ENCODE measurements at regions not wholly inside any gene's neighbourhood (a gene's known extent, or its start where the extent isn't known, plus 50 kb on each side); places are given as distances from the start of the nearest gene placed in this dataset.

- no peak for TF ChIP-seq CTCF (IDR thresholded peaks at IDR 0.05)
- no peak for TF ChIP-seq POLR2A (IDR thresholded peaks at IDR 0.05)
Measured at GRCh38 chr15:29410338-29410737, 140.7 kb upstream of the NSMCE3 start.
